MCF 10A (cell line): ENCODE measurements at regions not wholly inside any gene's neighbourhood (a gene's known extent, or its start where the extent isn't known, plus 50 kb on each side); places are given as distances from the start of the nearest gene placed in this dataset.

Source experiments
- BruUV-seq: library from RNA; stranded (reverse); fragments of 400-500 nt; replicated peaks from 2 replicates; lab custom pipeline; 2021; lab: Mats Ljungman, UMichigan
- CTCF ChIA-PET: fragments of 300-600 bp; sonication (Branson Sonifier 250); formaldehyde crosslinking; extraction: SDS; loops from one replicate; lab custom pipeline; 2021; ENCODE audit warnings: antibody characterized with exemption, inconsistent platforms; lab: Yijun Ruan, JAX
- POLR2A ChIA-PET: fragments of 300-600, 350-650 bp; sonication (Branson Sonifier 250); formaldehyde crosslinking; extraction: SDS; loops from one replicate; lab custom pipeline; 2020; ENCODE audit warnings: antibody characterized with exemption, inconsistent platforms; lab: Yijun Ruan, JAX
- DNase-seq: peaks from one replicate; pipeline ENCODE4 v3.0.0-alpha.2; 2018; ENCODE audit not compliant: unreplicated experiment
- H3K27ac Mint-ChIP-seq: one replicate; pipeline ENCODE4 v1.8.0; 2022; ENCODE audit warnings: mild to moderate bottlenecking, low read depth, mixed read lengths; ENCODE audit not compliant: unreplicated experiment
- H3K27me3 Mint-ChIP-seq: one replicate; pipeline ENCODE4 v1.8.0; 2022; ENCODE audit warnings: mixed read lengths; ENCODE audit not compliant: insufficient read depth, unreplicated experiment
- H3K36me3 Mint-ChIP-seq: one replicate; pipeline ENCODE4 v1.8.0; 2022; ENCODE audit warnings: mild to moderate bottlenecking, moderate library complexity, mixed read lengths; ENCODE audit not compliant: insufficient read depth, unreplicated experiment
- H3K4me1 Mint-ChIP-seq: one replicate; pipeline ENCODE4 v1.8.0; 2022; ENCODE audit warnings: mixed read lengths; ENCODE audit not compliant: insufficient read depth, unreplicated experiment
- H3K4me3 Mint-ChIP-seq: one replicate; pipeline ENCODE4 v1.8.0; 2022; ENCODE audit warnings: mild to moderate bottlenecking, moderate library complexity, mixed read lengths; ENCODE audit not compliant: unreplicated experiment
- H3K9me3 Mint-ChIP-seq: one replicate; pipeline ENCODE4 v1.8.0; 2022; ENCODE audit warnings: mixed read lengths; ENCODE audit not compliant: unreplicated experiment
- intact Hi-C: fragments of 100-400 bp; cut with micrococcal nuclease; formaldehyde crosslinking; loops from 2 replicates; pipeline ENCODE4 v1.14.1; 2022
- TF ChIP-seq, protein P1 (sequence below): fragments of 200-600 bp; IDR thresholded peaks from one replicate; pipeline ENCODE4 v1.8.0; 2022; ENCODE audit warnings: antibody characterized with exemption, mild to moderate bottlenecking; ENCODE audit not compliant: unreplicated experiment

- intact Hi-C loops = loop anchor here (1.0 to 10.0 kb wide), 6 partner anchors 160 to 1437 kb away; no protein-coding TSS in a partner anchor
- peaks cover 6% of the 10 kb centered on the region for H3K36me3 Mint-ChIP-seq
- TF ChIP-seq, protein P1, sequence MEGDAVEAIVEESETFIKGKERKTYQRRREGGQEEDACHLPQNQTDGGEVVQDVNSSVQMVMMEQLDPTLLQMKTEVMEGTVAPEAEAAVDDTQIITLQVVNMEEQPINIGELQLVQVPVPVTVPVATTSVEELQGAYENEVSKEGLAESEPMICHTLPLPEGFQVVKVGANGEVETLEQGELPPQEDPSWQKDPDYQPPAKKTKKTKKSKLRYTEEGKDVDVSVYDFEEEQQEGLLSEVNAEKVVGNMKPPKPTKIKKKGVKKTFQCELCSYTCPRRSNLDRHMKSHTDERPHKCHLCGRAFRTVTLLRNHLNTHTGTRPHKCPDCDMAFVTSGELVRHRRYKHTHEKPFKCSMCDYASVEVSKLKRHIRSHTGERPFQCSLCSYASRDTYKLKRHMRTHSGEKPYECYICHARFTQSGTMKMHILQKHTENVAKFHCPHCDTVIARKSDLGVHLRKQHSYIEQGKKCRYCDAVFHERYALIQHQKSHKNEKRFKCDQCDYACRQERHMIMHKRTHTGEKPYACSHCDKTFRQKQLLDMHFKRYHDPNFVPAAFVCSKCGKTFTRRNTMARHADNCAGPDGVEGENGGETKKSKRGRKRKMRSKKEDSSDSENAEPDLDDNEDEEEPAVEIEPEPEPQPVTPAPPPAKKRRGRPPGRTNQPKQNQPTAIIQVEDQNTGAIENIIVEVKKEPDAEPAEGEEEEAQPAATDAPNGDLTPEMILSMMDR = no peak
- POLR2A ChIA-PET = interaction anchor here (0.6 to 3.4 kb wide), 29 partner anchors 9 to 1294 kb away, joined by 3 to 23 read pairs (median 4); partner anchors contain the start of gene BCL11B
- no peaks in the 10 kb centered on the region for H3K9me3 Mint-ChIP-seq
- TSS peak; percentile 56 for BruUV-seq
- peaks cover 31% of the 10 kb centered on the region for H3K4me1 Mint-ChIP-seq
- H3K27me3 Mint-ChIP-seq = no peaks in the 10 kb centered on the region
- CTCF ChIA-PET = interaction anchor here (0.5 to 3.3 kb wide), 21 partner anchors 14 to 1294 kb away, joined by 3 to 35 read pairs (median 3); partner anchors contain the start of gene BCL11B
- H3K27ac Mint-ChIP-seq = peak overlapping the region; percentile 75
- DNase-seq = peak; percentile 96
- H3K4me3 Mint-ChIP-seq = peak overlapping the region; percentile 68
Observed at GRCh38 chr14:97977651-97978261, 1180.6 kb downstream of the VRK1 start.

DNA sequence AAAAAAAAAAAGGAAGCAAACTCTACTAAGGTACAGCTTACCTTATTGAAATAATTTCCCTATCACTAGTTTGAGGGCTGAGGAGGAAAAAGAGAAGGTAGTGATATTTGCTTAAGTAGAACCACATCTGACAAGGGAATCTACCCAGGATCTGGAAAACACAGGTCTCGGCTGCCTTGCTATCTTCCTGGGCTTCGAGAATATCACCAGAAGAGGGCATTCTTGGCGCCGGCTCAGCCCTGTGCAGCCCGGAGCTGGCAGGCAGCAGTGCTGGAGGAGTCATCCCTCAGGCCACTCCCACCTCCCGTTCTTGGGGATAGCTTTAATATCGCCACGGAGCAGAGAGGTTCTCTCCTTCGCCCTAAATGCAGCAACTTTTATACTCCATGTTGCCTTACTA, 1181.2 kb downstream of the VRK1 start:
- no peaks in the 10 kb centered on the region for H3K9me3 Mint-ChIP-seq
- CTCF ChIA-PET = interaction anchor here (0.5 to 3.3 kb wide), 24 partner anchors 14 to 1300 kb away, joined by 3 to 35 read pairs (median 3); partner anchors contain the start of gene BCL11B
- H3K4me1 Mint-ChIP-seq = peaks cover 31% of the 10 kb centered on the region
- DNase-seq = peak; percentile 88
- intact Hi-C loops = loop anchor here (1.0 to 10.0 kb wide), 6 partner anchors 159 to 1436 kb away; no protein-coding TSS in a partner anchor
- H3K27ac Mint-ChIP-seq = peak overlapping the region; percentile 75
- H3K36me3 Mint-ChIP-seq = peaks cover 6% of the 10 kb centered on the region
- BruUV-seq = no TSS peak
- POLR2A ChIA-PET = interaction anchor here (0.6 to 3.4 kb wide), 29 partner anchors 8 to 1293 kb away, joined by 3 to 23 read pairs (median 4); partner anchors contain the start of gene BCL11B
- peak overlapping the region; percentile 68 for H3K4me3 Mint-ChIP-seq
- TF ChIP-seq, protein P1 = peak; percentile 58
- no peaks in the 10 kb centered on the region for H3K27me3 Mint-ChIP-seq

DNA sequence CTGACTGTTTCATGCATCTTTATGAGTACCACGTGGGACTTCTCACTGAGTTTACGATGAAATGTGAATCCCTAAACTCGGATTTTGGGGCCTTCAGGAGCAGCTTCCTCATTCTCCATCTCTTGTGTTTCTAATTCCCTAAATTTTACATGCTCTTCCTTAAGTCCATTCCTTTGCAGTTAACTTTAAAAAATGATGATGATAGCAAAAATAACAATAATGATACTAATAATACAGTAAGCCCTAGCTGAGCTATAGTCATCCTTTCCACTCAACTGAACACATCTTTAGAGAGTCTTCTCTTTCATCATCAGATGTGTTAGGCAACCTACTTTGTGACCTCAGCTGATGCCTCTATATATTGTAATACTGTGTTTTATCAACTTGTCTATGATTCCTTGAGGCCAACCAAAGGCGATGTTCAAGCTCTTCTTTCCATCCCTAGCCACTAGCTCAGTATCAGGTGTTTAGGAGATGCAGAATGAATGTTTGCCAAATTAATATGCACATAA, 1196.4 kb downstream of the VRK1 start:
- TF ChIP-seq, protein P1 = no peak
- Mint-ChIP-seq H3K4me3 (no peak overlapping the region), H3K27me3 (no peaks in the 10 kb centered on the region), H3K27ac (no peak overlapping the region), H3K9me3 (no peaks in the 10 kb centered on the region), H3K4me1 (no peaks in the 10 kb centered on the region), H3K36me3 (no peaks in the 10 kb centered on the region)
- no peak for DNase-seq
- POLR2A ChIA-PET = no interaction called here
- CTCF ChIA-PET = interaction anchor here (0.7 kb wide), 2 partner anchors 15 to 190 kb away, joined by 3 to 5 read pairs; no protein-coding TSS in a partner anchor
- no TSS peak for BruUV-seq
- intact Hi-C loops = no loop called here

DNA sequence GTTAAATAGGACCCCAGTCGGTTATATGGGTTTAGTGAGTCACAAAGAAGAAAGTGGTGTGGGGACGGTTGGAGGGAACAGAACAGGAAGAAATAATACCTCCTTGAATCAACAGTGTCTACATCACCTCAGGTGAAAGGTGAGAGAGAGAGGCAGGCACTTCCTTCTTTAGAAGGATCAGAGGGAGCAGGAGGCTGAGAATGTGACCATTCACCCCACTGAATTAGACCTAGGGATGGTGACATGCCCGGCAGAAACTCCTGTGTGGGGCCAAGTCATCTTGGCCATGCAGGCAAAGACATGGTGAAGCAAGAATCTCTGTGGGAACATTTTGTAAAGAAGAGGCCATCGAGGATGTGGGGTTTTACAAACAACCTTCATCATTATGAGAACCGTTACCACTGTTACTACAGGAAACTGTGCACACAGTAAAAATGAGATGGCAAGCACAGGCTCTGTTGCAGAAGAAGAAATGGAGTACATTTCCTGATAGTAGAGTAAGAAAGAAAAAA, 1196.9 kb downstream of the VRK1 start:
- CTCF ChIA-PET = interaction anchor here (0.7 kb wide), 2 partner anchors 15 to 189 kb away, joined by 3 to 5 read pairs; no protein-coding TSS in a partner anchor
- no peaks in the 10 kb centered on the region for H3K36me3 Mint-ChIP-seq
- H3K9me3 Mint-ChIP-seq = no peaks in the 10 kb centered on the region
- H3K27ac Mint-ChIP-seq = no peak overlapping the region
- no peak for DNase-seq
- intact Hi-C loops = no loop called here
- no peak overlapping the region for H3K4me3 Mint-ChIP-seq
- BruUV-seq = no TSS peak
- H3K27me3 Mint-ChIP-seq = no peaks in the 10 kb centered on the region
- POLR2A ChIA-PET = no interaction called here
- H3K4me1 Mint-ChIP-seq = no peaks in the 10 kb centered on the region
- TF ChIP-seq, protein P1 = no peak
